Common myeloid progenitor, CD34-positive (primary cell): ENCODE measurements at regions not wholly inside any gene's neighbourhood (a gene's known extent, or its start where the extent isn't known, plus 50 kb on each side); places are given as distances from the start of the nearest gene placed in this dataset.
"Not testable (repeated sequence)": the region's sequence is repeated elsewhere in the genome, so short reads cannot be mapped to it uniquely, and the experiment has no call there.

Experiments
- CTCF ChIA-PET: fragments of 350-600 bp; sonication (Branson Sonifier 250); formaldehyde crosslinking; loops from one replicate; lab custom pipeline; 2021; ENCODE audit warnings: antibody characterized with exemption; lab: Charles Lee
- POLR2A ChIA-PET: fragments of 350-600 bp; sonication (Branson Sonifier 250); formaldehyde crosslinking; loops from one replicate; lab custom pipeline; 2021; ENCODE audit warnings: antibody characterized with exemption; lab: Charles Lee
- DNase-seq, 3 donors: peaks; one replicate each; pipeline versions ENCODE4 v3.0.0 to v3.0.0-alpha.2; 2013
- H3K27ac ChIP-seq, 2 experiments: 1 replicate in 1 of 2; 2 replicates in 1 of 2; pipeline ENCODE4 v1.7.0; 2013; ENCODE audit warnings: inconsistent platforms in 2 of 2, low read length in 2 of 2, mild to moderate bottlenecking in 2 of 2, low read depth in 1 of 2, moderate library complexity in 1 of 2; ENCODE audit not compliant: severe bottlenecking in 2 of 2, insufficient read depth in 1 of 2, poor library complexity in 1 of 2
- H3K27me3 ChIP-seq, 5 experiments: replicated peaks in 2 of 5; 1 replicate in 3 of 5; 2 replicates in 2 of 5; pipeline versions ENCODE4 v1.6.1 to v1.7.0; 2013; ENCODE audit warnings: low read length in 4 of 5, mild to moderate bottlenecking in 2 of 5, moderate library complexity in 2 of 5, inconsistent platforms in 1 of 5; ENCODE audit not compliant: insufficient read depth in 5 of 5, control insufficient read depth in 4 of 5
- H3K36me3 ChIP-seq, 4 experiments: 1 replicate in 2 of 4; 2 replicates in 2 of 4; pipeline versions ENCODE4 v1.6.1 to v1.7.0; 2013; ENCODE audit warnings: low read length in 3 of 4, control low read depth in 1 of 4, mild to moderate bottlenecking in 1 of 4; ENCODE audit not compliant: control insufficient read depth in 4 of 4, insufficient read depth in 4 of 4
- H3K4me1 ChIP-seq, 4 experiments: 1 replicate in 3 of 4; 2 replicates in 1 of 4; pipeline versions ENCODE4 v1.6.1 to v1.7.1; 2013; ENCODE audit warnings: low read length in 3 of 4, mild to moderate bottlenecking in 3 of 4, control low read depth in 1 of 4, inconsistent platforms in 1 of 4, moderate library complexity in 1 of 4; ENCODE audit not compliant: control insufficient read depth in 4 of 4, insufficient read depth in 4 of 4; ENCODE audit errors: control extremely low read depth in 1 of 4
- H3K4me3 ChIP-seq, 7 experiments: 1 replicate in 4 of 7; 2 replicates in 3 of 7; pipeline versions ENCODE4 v1.5.1 to v1.7.0; 2013; ENCODE audit warnings: mild to moderate bottlenecking in 7 of 7, low read length in 6 of 7, moderate library complexity in 6 of 7, inconsistent platforms in 2 of 7, low read depth in 2 of 7, control low read depth in 1 of 7; ENCODE audit not compliant: insufficient read depth in 4 of 7, control insufficient read depth in 1 of 7; ENCODE audit errors: extremely low read depth in 1 of 7
- H3K9me3 ChIP-seq, 5 experiments: 1 replicate in 4 of 5; 2 replicates in 1 of 5; pipeline versions ENCODE4 v1.6.1 to v1.7.1; 2013; ENCODE audit warnings: low read length in 4 of 5, mild to moderate bottlenecking in 2 of 5, inconsistent platforms in 1 of 5, low read depth in 1 of 5, moderate library complexity in 1 of 5; ENCODE audit not compliant: control insufficient read depth in 4 of 5, insufficient read depth in 2 of 5; ENCODE audit errors: control extremely low read depth in 1 of 5
- WGBS: methylation state at CpG from one replicate; pipeline ENCODE4 v1.1.5; 2013; ENCODE audit not compliant: insufficient coverage; 5-methylcytosine and 5-hydroxymethylcytosine counted together

GRCh38 chr2:76172154-76172595 is 461.5 kb upstream of the GCFC2 start:
- CTCF ChIA-PET, POLR2A ChIA-PET, H3K9me3 ChIP-seq, H3K4me1 ChIP-seq, DNase-seq, H3K36me3 ChIP-seq, H3K27ac ChIP-seq, H3K4me3 ChIP-seq, H3K27me3 ChIP-seq: not testable (repeated sequence)

GRCh38 chr2:76170856-76171255 is 460.1 kb upstream of the GCFC2 start:
- Histone ChIP-seq H3K4me3 (no peak overlapping the region), H3K36me3 (no peaks in the 10 kb centered on the region), H3K27ac (no peak overlapping the region), H3K9me3 (peaks cover 0 to 2% (median 0%) of the 10 kb centered on the region in 5 experiments), H3K4me1 (no peaks in the 10 kb centered on the region), H3K27me3 (no peaks in the 10 kb centered on the region)
- no peak for DNase-seq
- POLR2A ChIA-PET, result no interaction called here
- CTCF ChIA-PET, result interaction anchor here (1.1 kb wide), 2 partner anchors 26 to 27 kb away, joined by 3 to 5 read pairs; no protein-coding TSS in a partner anchor
- WGBS, result 82% methylated on average over 1 of the region's 2 CpGs

- no CpG with 5 or more reads among the region's 1 CpG for WGBS
- no peak overlapping the region for H3K27ac ChIP-seq
- no peaks in the 10 kb centered on the region for H3K4me1 ChIP-seq
- no peaks in the 10 kb centered on the region for H3K36me3 ChIP-seq
- POLR2A ChIA-PET, result no interaction called here
- H3K4me3 ChIP-seq, result no peak overlapping the region
- DNase-seq, result no peak
- H3K27me3 ChIP-seq, result no peaks in the 10 kb centered on the region
- H3K9me3 ChIP-seq, result no peaks in the 10 kb centered on the region
- CTCF ChIA-PET, result no interaction called here
These were observed 459.3 kb upstream of the GCFC2 start for GRCh38 chr2:76170009-76170384.

GRCh38 chr2:76169276-76170008 is 458.7 kb upstream of the GCFC2 start:
- no peak for DNase-seq
- Histone ChIP-seq H3K36me3 (no peaks in the 10 kb centered on the region), H3K27me3 (no peaks in the 10 kb centered on the region), H3K27ac (no peak overlapping the region), H3K4me3 (no peak overlapping the region), H3K9me3 (no peaks in the 10 kb centered on the region), H3K4me1 (no peaks in the 10 kb centered on the region)
- ChIA-PET CTCF (no interaction called here), POLR2A (no interaction called here)
- no CpG with 5 or more reads among the region's 2 CpGs for WGBS

- Histone ChIP-seq H3K36me3 (no peaks in the 10 kb centered on the region), H3K27me3 (no peaks in the 10 kb centered on the region), H3K9me3 (no peaks in the 10 kb centered on the region), H3K27ac (no peak overlapping the region), H3K4me1 (no peaks in the 10 kb centered on the region), H3K4me3 (no peak overlapping the region)
- DNase-seq, result no peak
- POLR2A ChIA-PET, result no interaction called here
- CTCF ChIA-PET, result no interaction called here
- no CpG with 5 or more reads among the region's 4 CpGs for WGBS
These were observed 453.1 kb upstream of the GCFC2 start for GRCh38 chr2:76163860-76164259.

GRCh38 chr2:76160670-76161069 is 450.0 kb upstream of the GCFC2 start:
- H3K9me3 ChIP-seq, result no peaks in the 10 kb centered on the region
- H3K4me3 ChIP-seq, result no peak overlapping the region
- POLR2A ChIA-PET, result no interaction called here
- H3K27ac ChIP-seq, result no peak overlapping the region
- no peaks in the 10 kb centered on the region for H3K36me3 ChIP-seq
- no peaks in the 10 kb centered on the region for H3K4me1 ChIP-seq
- CTCF ChIA-PET, result no interaction called here
- 100% methylated on average over 1 of the region's 3 CpGs for WGBS
- no peaks in the 10 kb centered on the region for H3K27me3 ChIP-seq
- DNase-seq, result no peak

- DNase-seq, result no peak
- Histone ChIP-seq H3K4me1 (no peaks in the 10 kb centered on the region), H3K9me3 (no peaks in the 10 kb centered on the region), H3K27ac (no peak overlapping the region), H3K36me3 (no peaks in the 10 kb centered on the region), H3K27me3 (no peaks in the 10 kb centered on the region), H3K4me3 (no peak overlapping the region)
- no CpG with 5 or more reads among the region's 1 CpG for WGBS
- POLR2A ChIA-PET, result no interaction called here
- CTCF ChIA-PET, result no interaction called here
These were observed 448.4 kb upstream of the GCFC2 start for GRCh38 chr2:76159042-76159648.
